Liver (tissue), 8 donors: ENCODE measurements at regions not wholly inside any gene's neighbourhood (a gene's known extent, or its start where the extent isn't known, plus 50 kb on each side); places are given as distances from the start of the nearest gene placed in this dataset.

Experiments used
- DNase-seq: peaks from one replicate; pipeline ENCODE4 v3.0.0-alpha.2; 2017; ENCODE audit warnings: low spot score
- H3K27ac ChIP-seq, 2 donors: one replicate each; pipeline ENCODE4 v1.7.0; 2013; ENCODE audit warnings: inconsistent platforms in 2 of 2, low read length in 2 of 2, control low read depth in 1 of 2, low read depth in 1 of 2, mild to moderate bottlenecking in 1 of 2
- H3K27me3 ChIP-seq, 4 donors: one replicate each; pipeline versions ENCODE4 v1.6.1 to v1.7.0; 2013; ENCODE audit warnings: low read length in 3 of 4, inconsistent platforms in 1 of 4, mild to moderate bottlenecking in 1 of 4, moderate library complexity in 1 of 4; ENCODE audit not compliant: control insufficient read depth in 4 of 4, insufficient read depth in 4 of 4
- H3K36me3 ChIP-seq, 4 donors: one replicate each; pipeline versions ENCODE4 v1.6.1 to v1.7.0; 2013; ENCODE audit warnings: low read length in 3 of 4, mild to moderate bottlenecking in 3 of 4, low read depth in 1 of 4, moderate library complexity in 1 of 4; ENCODE audit not compliant: control insufficient read depth in 4 of 4, insufficient read depth in 3 of 4
- H3K4me1 ChIP-seq, 4 donors: one replicate each; pipeline versions ENCODE4 v1.6.1 to v1.7.0; 2013; ENCODE audit warnings: low read length in 3 of 4, mild to moderate bottlenecking in 3 of 4, moderate library complexity in 1 of 4; ENCODE audit not compliant: control insufficient read depth in 4 of 4, insufficient read depth in 4 of 4
- H3K4me3 ChIP-seq, 3 donors: one replicate each; pipeline versions ENCODE4 v1.6.1 to v1.7.0; 2013; ENCODE audit warnings: low read length in 3 of 3, control low read depth in 1 of 3, low read depth in 1 of 3, mild to moderate bottlenecking in 1 of 3
- H3K9ac ChIP-seq, 2 donors: one replicate each; pipeline ENCODE4 v1.7.0; 2013; ENCODE audit warnings: low read length in 2 of 2, mild to moderate bottlenecking in 2 of 2, moderate library complexity in 2 of 2, control low read depth in 1 of 2, low read depth in 1 of 2
- H3K9me3 ChIP-seq, 4 donors: one replicate each; pipeline versions ENCODE4 v1.6.1 to v1.7.0; 2013; ENCODE audit warnings: low read length in 3 of 4; ENCODE audit not compliant: control insufficient read depth in 4 of 4
- ATF3 ChIP-seq: IDR thresholded peaks from 2 replicates; pipeline ENCODE4 v1.6.1; 2016; ENCODE audit warnings: antibody characterized with exemption
- CTCF ChIP-seq: fragments of 150-350 bp; IDR thresholded peaks from 2 replicates; pipeline ENCODE4 v1.5.1; 2017; ENCODE audit warnings: improper control_type of control experiment, low read depth, low read length; ENCODE audit not compliant: missing input control
- EGR1 ChIP-seq, 2 donors: IDR thresholded peaks; 2 replicates each; pipeline ENCODE4 v1.6.1; 2016 to 2018; ENCODE audit warnings: antibody characterized with exemption in 2 of 2, low read depth in 2 of 2
- FOXA1 ChIP-seq: IDR thresholded peaks from 2 replicates; pipeline ENCODE4 v1.6.1; 2016; ENCODE audit warnings: antibody characterized with exemption
- FOXA2 ChIP-seq: IDR thresholded peaks from 2 replicates; pipeline ENCODE4 v1.6.1; 2016; ENCODE audit warnings: antibody characterized with exemption
- GABPA ChIP-seq, 2 donors: IDR thresholded peaks in 1 of 2; conservative IDR thresholded peaks in 1 of 2; 2 replicates each; pipeline ENCODE4 v1.6.1; 2016; ENCODE audit warnings: antibody characterized with exemption in 2 of 2, mild to moderate bottlenecking in 1 of 2, moderate library complexity in 1 of 2
- HNF4A ChIP-seq, 2 donors: conservative IDR thresholded peaks; 2 replicates each; pipeline ENCODE4 v1.6.1; 2016; ENCODE audit warnings: antibody characterized with exemption in 2 of 2, mild to moderate bottlenecking in 2 of 2
- HNF4G ChIP-seq: IDR thresholded peaks from 2 replicates; pipeline ENCODE4 v1.6.1; 2016; ENCODE audit warnings: antibody characterized with exemption
- JUND ChIP-seq, 2 donors: IDR thresholded peaks; 2 replicates each; pipeline ENCODE4 v1.6.1; 2016; ENCODE audit warnings: antibody characterized with exemption in 2 of 2
- MAX ChIP-seq: IDR thresholded peaks from 2 replicates; pipeline ENCODE4 v1.6.1; 2016; ENCODE audit warnings: antibody characterized with exemption
- RAD21 ChIP-seq, 2 donors: IDR thresholded peaks; 2 replicates each; pipeline ENCODE4 v1.6.1; 2016; ENCODE audit warnings: antibody characterized with exemption in 2 of 2, mild to moderate bottlenecking in 2 of 2
- RXRA ChIP-seq, 2 donors: IDR thresholded peaks; 2 replicates each; pipeline ENCODE4 v1.6.1; 2017 to 2018; ENCODE audit warnings: antibody characterized with exemption in 2 of 2, mild to moderate bottlenecking in 1 of 2
- SP1 ChIP-seq: IDR thresholded peaks from 2 replicates; pipeline ENCODE4 v1.6.1; 2018; ENCODE audit warnings: antibody characterized with exemption, mild to moderate bottlenecking
- TAF1 ChIP-seq: conservative IDR thresholded peaks from 2 replicates; pipeline ENCODE4 v1.6.1; 2016; ENCODE audit warnings: antibody characterized with exemption, mild to moderate bottlenecking
- YY1 ChIP-seq: IDR thresholded peaks from 2 replicates; pipeline ENCODE4 v1.6.1; 2016; ENCODE audit warnings: antibody characterized with exemption, mild to moderate bottlenecking
- ZBTB33 ChIP-seq: IDR thresholded peaks from 2 replicates; pipeline ENCODE4 v1.6.1; 2016; ENCODE audit warnings: antibody characterized with exemption
- WGBS: extraction: QIAGEN DNeasy Blood & Tissue Kit; methylation state at CpG from one replicate; pipeline ENCODE4 v1.1.7; 2013; 5-methylcytosine and 5-hydroxymethylcytosine counted together
- donor health status: healthy.
- donor health status: healthy.
- donor health status: healthy.
- donor health status: healthy.
- donor health status: healthy.

- Histone ChIP-seq H3K9ac (no peak overlapping the region), H3K4me3 (no peak overlapping the region), H3K36me3 (no peaks in the 10 kb centered on the region), H3K4me1 (no peaks in the 10 kb centered on the region), H3K27me3 (no peaks in the 10 kb centered on the region), H3K27ac (no peak overlapping the region), H3K9me3 (peaks cover 0 to 4% (median 0%) of the 10 kb centered on the region in 4 donors)
- no peak for DNase-seq
- TF ChIP-seq ZBTB33, result no peak
- no peak for TF ChIP-seq FOXA2
- no peak for TF ChIP-seq HNF4A (conservative IDR thresholded peaks at IDR 0.05)
- TF ChIP-seq TAF1, result no peak
- no peak for TF ChIP-seq HNF4G
- no peak for TF ChIP-seq JUND (IDR thresholded peaks at IDR 0.05)
- no peak for TF ChIP-seq RXRA (IDR thresholded peaks at IDR 0.05)
- no peak for TF ChIP-seq YY1
- TF ChIP-seq GABPA (IDR thresholded peaks at IDR 0.05 in 1 of 2, conservative IDR thresholded peaks at IDR 0.05 in 1 of 2), result no peak
- no peak for TF ChIP-seq EGR1 (IDR thresholded peaks at IDR 0.05; ENCODE audit: low read depth in 2 of 2)
- no peak for TF ChIP-seq SP1
- no peak for TF ChIP-seq ATF3
- no peak for TF ChIP-seq FOXA1
- 72% methylated on average over 2 of the region's 2 CpGs for WGBS
These were observed 527.7 kb upstream of the TGFBR2 start for GRCh38 chr3:30078736-30079135.

GRCh38 chr3:30081904-30082303 is 524.5 kb upstream of the TGFBR2 start:
- Histone ChIP-seq H3K4me1 (no peaks in the 10 kb centered on the region), H3K36me3 (no peaks in the 10 kb centered on the region), H3K9me3 (no peaks in the 10 kb centered on the region), H3K27me3 (no peaks in the 10 kb centered on the region), H3K4me3 (no peak overlapping the region), H3K9ac (no peak overlapping the region), H3K27ac (no peak overlapping the region)
- TF ChIP-seq RAD21 (IDR thresholded peaks at IDR 0.05) (no peak), EGR1 (IDR thresholded peaks at IDR 0.05; ENCODE audit: low read depth in 2 of 2) (no peak), FOXA2 (peak; percentile 20), RXRA (IDR thresholded peaks at IDR 0.05) (peak in 1 of 2 donors; percentile 41), HNF4A (conservative IDR thresholded peaks at IDR 0.05) (peak; percentile 60 to 75)
- 29% methylated on average over 3 of the region's 3 CpGs for WGBS
- no peak for DNase-seq

GRCh38 chr3:30082652-30083051 is 523.7 kb upstream of the TGFBR2 start:
- Histone ChIP-seq H3K27me3 (no peaks in the 10 kb centered on the region), H3K9me3 (no peaks in the 10 kb centered on the region), H3K27ac (no peak overlapping the region), H3K36me3 (no peaks in the 10 kb centered on the region), H3K4me1 (no peaks in the 10 kb centered on the region), H3K9ac (no peak overlapping the region), H3K4me3 (no peak overlapping the region)
- no peak for DNase-seq
- no peak for TF ChIP-seq RAD21 (IDR thresholded peaks at IDR 0.05)
- TF ChIP-seq HNF4G, result no peak
- TF ChIP-seq FOXA1, result no peak
- TF ChIP-seq ZBTB33, result no peak
- TF ChIP-seq MAX, result no peak
- no peak for TF ChIP-seq CTCF
- TF ChIP-seq SP1, result no peak
- no peak for TF ChIP-seq YY1
- TF ChIP-seq ATF3, result no peak
- no peak for TF ChIP-seq RXRA (IDR thresholded peaks at IDR 0.05)
- TF ChIP-seq TAF1, result no peak
- 87% methylated on average over 7 of the region's 7 CpGs for WGBS
